Fibroblast of mammary gland (primary cell): ENCODE measurements at regions not wholly inside any gene's neighbourhood (a gene's known extent, or its start where the extent isn't known, plus 50 kb on each side); places are given as distances from the start of the nearest gene placed in this dataset.

Source experiments
- DNase-seq: peaks from one replicate; pipeline ENCODE4 v3.0.0-alpha.2; 2010; ENCODE audit warnings: low read depth
- H3K4me3 ChIP-seq: 2 replicates; pipeline ENCODE4 v1.5.1; 2011; ENCODE audit warnings: low read depth, mild to moderate bottlenecking, low read length, moderate library complexity; ENCODE audit not compliant: control insufficient read depth
- CTCF ChIP-seq: conservative IDR thresholded peaks from 2 replicates; pipeline ENCODE4 v1.5.1; 2011; ENCODE audit warnings: low read depth, low read length, inconsistent platforms; ENCODE audit not compliant: control insufficient read depth, insufficient read depth

- no peak for TF ChIP-seq CTCF
- DNase-seq, result peak; percentile 63
- H3K4me3 ChIP-seq, result no peak overlapping the region
These were observed 342.2 kb upstream of the DYNLRB2 start for GRCh38 chr16:80198311-80199299.

DNA sequence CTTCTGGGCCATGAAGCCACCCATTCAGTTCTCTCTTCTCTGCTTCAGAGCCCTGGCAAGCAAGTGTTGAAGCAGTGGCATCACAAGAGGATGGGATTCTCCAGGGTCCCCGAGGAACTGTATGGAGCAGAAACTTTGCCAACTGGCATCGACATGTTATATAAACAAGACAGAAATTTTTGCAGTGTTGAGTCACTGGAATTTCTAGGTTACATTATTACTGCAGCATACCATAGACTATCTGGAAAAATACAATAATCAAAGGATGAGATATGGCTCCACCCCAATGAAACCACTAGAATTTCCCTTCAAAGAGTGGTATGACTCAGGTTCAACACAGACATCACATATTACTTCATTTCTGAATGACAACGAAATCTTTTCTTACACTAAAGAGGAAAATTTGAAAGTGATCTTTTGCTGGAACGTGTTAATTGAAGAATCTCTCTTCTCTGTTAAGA is 343.0 kb upstream of the DYNLRB2 start:
- H3K4me3 ChIP-seq, result no peak overlapping the region
- DNase-seq, result peak; percentile 79
- TF ChIP-seq CTCF, result no peak

DNA sequence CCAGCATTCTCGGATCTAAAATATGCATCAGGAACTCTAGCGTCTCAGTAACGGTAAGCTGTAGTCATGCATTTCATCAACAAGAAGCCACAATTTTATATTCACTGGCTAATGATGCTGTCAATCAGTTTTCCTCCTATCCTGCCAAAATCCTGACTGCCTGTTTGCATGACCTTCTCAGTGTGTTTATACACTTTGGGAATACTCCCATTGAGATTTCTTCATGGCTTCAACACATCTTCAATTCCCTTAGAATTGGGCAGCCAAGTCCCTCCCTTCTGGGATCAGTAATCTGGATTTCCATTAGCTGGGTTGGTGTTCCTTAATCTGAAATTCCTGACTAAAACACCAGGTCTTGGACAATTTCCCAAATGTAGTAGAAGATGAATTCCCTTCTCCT is 348.9 kb upstream of the DYNLRB2 start:
- DNase-seq, result no peak

GRCh38 chr16:80189476-80190175 is 351.2 kb upstream of the DYNLRB2 start:
- TF ChIP-seq CTCF, result no peak
- DNase-seq, result no peak
- H3K4me3 ChIP-seq, result no peak overlapping the region

More for the DNA sequence above, 348.9 kb upstream of the DYNLRB2 start:
- no peak for TF ChIP-seq CTCF
- H3K4me3 ChIP-seq, result no peak overlapping the region

DNA sequence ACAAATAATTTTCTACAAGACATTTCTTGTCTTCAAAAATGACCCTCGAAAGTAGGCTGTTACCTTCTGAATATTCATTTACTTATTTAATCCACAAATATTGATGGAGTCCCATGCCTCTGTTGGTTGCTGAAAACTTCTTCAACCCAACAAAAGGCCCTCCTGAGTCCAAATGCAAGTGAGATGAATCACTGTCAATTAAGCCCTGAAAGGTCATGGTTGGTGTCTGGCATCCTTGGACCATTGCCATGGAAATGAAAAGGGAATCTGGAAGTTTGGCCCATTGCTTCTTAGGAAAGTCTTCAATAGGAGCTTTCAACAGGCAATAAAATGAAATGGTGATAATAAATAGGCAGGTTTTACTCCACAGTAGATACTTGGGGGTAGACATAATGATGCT is 364.7 kb upstream of the DYNLRB2 start:
- peak; percentile 19 for DNase-seq
- no peak for TF ChIP-seq CTCF
- no peak overlapping the region for H3K4me3 ChIP-seq

DNA sequence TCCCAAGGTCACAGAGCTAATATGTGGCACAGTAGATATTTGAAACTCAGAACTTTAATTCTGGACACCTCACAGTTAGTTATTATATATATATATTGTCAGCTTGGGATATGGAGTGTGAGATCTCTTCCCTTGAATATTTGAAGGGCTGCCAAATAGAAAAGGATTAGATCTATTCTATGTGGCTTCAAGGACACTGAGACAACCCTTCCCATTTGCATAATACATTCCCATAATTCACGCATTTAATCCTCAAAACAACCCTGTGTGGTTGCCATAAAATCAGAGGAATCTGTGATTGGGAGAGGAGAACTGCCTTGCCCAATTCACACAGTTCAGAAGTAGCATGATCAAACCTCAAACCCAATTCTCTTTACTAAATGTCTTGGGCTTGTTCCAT is 365.8 kb upstream of the DYNLRB2 start:
- no peak for TF ChIP-seq CTCF
- no peak overlapping the region for H3K4me3 ChIP-seq
- DNase-seq, result no peak
